ENCODE measurements at regions not wholly inside any gene's neighbourhood (a gene's known extent, or its start where the extent isn't known, plus 50 kb on each side); places are given as distances from the start of the nearest gene placed in this dataset.
"Not testable (repeated sequence)": the region's sequence is repeated elsewhere in the genome, so short reads cannot be mapped to it uniquely, and the experiment has no call there.

- H4K20me1 ChIP-seq (replicated peaks in 1 of 2; ENCODE audit: control insufficient read depth in 1 of 2, insufficient read depth in 2 of 2, low read length in 2 of 2); H3K56ac ChIP-seq (replicated peaks; ENCODE audit: insufficient read length, low read depth, low read length); H4K8ac ChIP-seq (ENCODE audit: extremely low read depth, insufficient read depth, low read length); H3K23ac ChIP-seq (ENCODE audit: insufficient read length); H3K36me3 ChIP-seq (ENCODE audit: control insufficient read depth in 2 of 4, insufficient read depth in 4 of 4, low read length in 3 of 4); H3K4me2 ChIP-seq (ENCODE audit: insufficient read depth in 1 of 2, low read depth in 2 of 2, low read length in 2 of 2); H3K27me3 ChIP-seq (replicated peaks in 1 of 4; ENCODE audit: control insufficient read depth in 3 of 4, extremely low read depth in 1 of 4, insufficient read depth in 3 of 4, low read length in 3 of 4); H2BK5ac ChIP-seq (ENCODE audit: low read depth, low read length); H2AFZ ChIP-seq (ENCODE audit: low read length); H3K4me3 ChIP-seq (ENCODE audit: extremely low read depth in 1 of 4, insufficient read depth in 2 of 4, low read depth in 3 of 4, low read length in 4 of 4); H2BK12ac ChIP-seq (ENCODE audit: low read depth, low read length); H3K9me3 ChIP-seq (ENCODE audit: insufficient read depth in 2 of 2, low read depth in 1 of 2, low read length in 1 of 2); H2BK15ac ChIP-seq (ENCODE audit: low read length); H2BK120ac ChIP-seq (replicated peaks; ENCODE audit: low read depth, low read length); POLR2A ChIA-PET (ENCODE audit: partially characterized antibody); H3K4ac ChIP-seq (replicated peaks; ENCODE audit: insufficient read length, low read depth, low read length); H4K5ac ChIP-seq (ENCODE audit: insufficient read length, low read depth, low read length); H3K9ac ChIP-seq (replicated peaks in 1 of 4; ENCODE audit: extremely low read depth in 1 of 4, low read depth in 3 of 4, low read length in 3 of 4); H4K91ac ChIP-seq (replicated peaks; ENCODE audit: insufficient read length, low read length); H2BK20ac ChIP-seq (ENCODE audit: low read length); FAIRE-seq; H3K79me1 ChIP-seq (ENCODE audit: low read depth, low read length); DNase-seq (ENCODE audit: low read depth in 1 of 2, low spot score in 2 of 2); H3K27ac ChIP-seq (ENCODE audit: low read depth, low read length); H3K14ac ChIP-seq (ENCODE audit: insufficient read length); H3K23me2 ChIP-seq (ENCODE audit: low read depth, low read length); H2AK5ac ChIP-seq (ENCODE audit: low read depth, low read length); H3K79me2 ChIP-seq (ENCODE audit: control insufficient read depth in 1 of 2, insufficient read depth in 2 of 2, low read length in 2 of 2); H3K18ac ChIP-seq (ENCODE audit: extremely low read depth, low read length): not testable (repeated sequence)
- WGBS, 2 experiments (ENCODE audit: extremely low coverage in 1 of 2, insufficient coverage in 1 of 2, insufficient read length in 1 of 2, insufficient replicate concordance in 2 of 2, low coverage in 1 of 2, low lambda C conversion rate in 2 of 2, missing lambda C conversion rate in 1 of 2) = 100% methylated on average over 3 of the region's 7 CpGs; no CpG with 5 or more reads in 1 of the 2 experiments
- CTCF ChIA-PET (ENCODE audit: partially characterized antibody) = interaction anchor here (1.2 kb wide), 1 partner anchor 11 kb away, joined by 3 read pairs; no protein-coding TSS in a partner anchor
- H3K4me1 ChIP-seq (replicated peaks in 1 of 4; ENCODE audit: control insufficient read depth in 3 of 4, insufficient read depth in 4 of 4, low read length in 3 of 4) = peaks cover 0 to 17% (median 10%) of the 10 kb centered on the region in 4 experiments; a peak in 6 of 7 replicates
These were observed 113.5 kb upstream of the FAM20C start for GRCh38 chr7:78862-79261.

GRCh38 chr7:79400-80055, 112.8 kb upstream of the FAM20C start:
- DNase-seq (ENCODE audit: low read depth in 1 of 2, low spot score in 2 of 2); H4K5ac ChIP-seq (ENCODE audit: insufficient read length, low read depth, low read length); H2BK12ac ChIP-seq (ENCODE audit: low read depth, low read length); H4K20me1 ChIP-seq (replicated peaks in 1 of 2; ENCODE audit: control insufficient read depth in 1 of 2, insufficient read depth in 2 of 2, low read length in 2 of 2); H3K18ac ChIP-seq (ENCODE audit: extremely low read depth, low read length); H3K36me3 ChIP-seq (ENCODE audit: control insufficient read depth in 2 of 4, insufficient read depth in 4 of 4, low read length in 3 of 4); POLR2A ChIA-PET (ENCODE audit: partially characterized antibody); H2AK5ac ChIP-seq (ENCODE audit: low read depth, low read length); H4K91ac ChIP-seq (replicated peaks; ENCODE audit: insufficient read length, low read length); H2AFZ ChIP-seq (ENCODE audit: low read length); H3K4me3 ChIP-seq (ENCODE audit: extremely low read depth in 1 of 4, insufficient read depth in 2 of 4, low read depth in 3 of 4, low read length in 4 of 4); H3K9me3 ChIP-seq (ENCODE audit: insufficient read depth in 2 of 2, low read depth in 1 of 2, low read length in 1 of 2); H2BK20ac ChIP-seq (ENCODE audit: low read length); H3K27me3 ChIP-seq (replicated peaks in 1 of 4; ENCODE audit: control insufficient read depth in 3 of 4, extremely low read depth in 1 of 4, insufficient read depth in 3 of 4, low read length in 3 of 4); H3K14ac ChIP-seq (ENCODE audit: insufficient read length); H3K27ac ChIP-seq (ENCODE audit: low read depth, low read length); H4K8ac ChIP-seq (ENCODE audit: extremely low read depth, insufficient read depth, low read length); H3K79me2 ChIP-seq (ENCODE audit: control insufficient read depth in 1 of 2, insufficient read depth in 2 of 2, low read length in 2 of 2); H3K4me2 ChIP-seq (ENCODE audit: insufficient read depth in 1 of 2, low read depth in 2 of 2, low read length in 2 of 2); H3K23ac ChIP-seq (ENCODE audit: insufficient read length); FAIRE-seq; H2BK15ac ChIP-seq (ENCODE audit: low read length); H3K4ac ChIP-seq (replicated peaks; ENCODE audit: insufficient read length, low read depth, low read length); H3K9ac ChIP-seq (replicated peaks in 1 of 4; ENCODE audit: extremely low read depth in 1 of 4, low read depth in 3 of 4, low read length in 3 of 4); H3K56ac ChIP-seq (replicated peaks; ENCODE audit: insufficient read length, low read depth, low read length); H3K79me1 ChIP-seq (ENCODE audit: low read depth, low read length); H2BK5ac ChIP-seq (ENCODE audit: low read depth, low read length); H3K23me2 ChIP-seq (ENCODE audit: low read depth, low read length); H2BK120ac ChIP-seq (replicated peaks; ENCODE audit: low read depth, low read length): not testable (repeated sequence)
- H3K4me1 ChIP-seq (replicated peaks in 1 of 4; ENCODE audit: control insufficient read depth in 3 of 4, insufficient read depth in 4 of 4, low read length in 3 of 4) = peaks cover 0 to 17% (median 10%) of the 10 kb centered on the region in 4 experiments; a peak in 6 of 7 replicates
- CTCF ChIA-PET (ENCODE audit: partially characterized antibody) = interaction anchor here (1.2 to 1.9 kb wide), 2 partner anchors 12 to 19 kb away, joined by 3 to 5 read pairs; no protein-coding TSS in a partner anchor
- WGBS, 2 experiments (ENCODE audit: extremely low coverage in 1 of 2, insufficient coverage in 1 of 2, insufficient read length in 1 of 2, insufficient replicate concordance in 2 of 2, low coverage in 1 of 2, low lambda C conversion rate in 2 of 2, missing lambda C conversion rate in 1 of 2) = 83% methylated on average over 8 of the region's 15 CpGs; no CpG with 5 or more reads in 1 of the 2 experiments

Data from H1 (cell line).